OCI-LY7 (cell line): ENCODE measurements at regions not wholly inside any gene's neighbourhood (a gene's known extent, or its start where the extent isn't known, plus 50 kb on each side); places are given as distances from the start of the nearest gene placed in this dataset.

ENCODE experiments used
- CTCF ChIP-seq: fragments of 200-600 bp; sonication (generic); conservative IDR thresholded peaks from 2 replicates; pipeline ENCODE4 v1.5.1; 2014; ENCODE audit warnings: mild to moderate bottlenecking, antibody characterized with exemption, low read length, moderate library complexity, mixed read lengths
- EZH2phosphoT487 ChIP-seq: fragments of 200-600 bp; sonication (generic); IDR thresholded peaks from 2 replicates; pipeline ENCODE4 v1.6.1; 2018; ENCODE audit warnings: low read depth, borderline replicate concordance, mild to moderate bottlenecking, mixed run types, antibody characterized with exemption, low read length, moderate library complexity, mixed read lengths

GRCh38 chr10:90989378-90989777 lies 68.5 kb upstream of the ANKRD1 start:
- TF ChIP-seq CTCF (no peak), EZH2phosphoT487 (no peak)
